Endothelial cell of umbilical vein (primary cell): ENCODE measurements at regions not wholly inside any gene's neighbourhood (a gene's known extent, or its start where the extent isn't known, plus 50 kb on each side); places are given as distances from the start of the nearest gene placed in this dataset.

Source experiments
- BruUV-seq: library from RNA; stranded (reverse); fragments of 400-500 nt; replicated peaks from 2 replicates; lab custom pipeline; 2021; lab: Mats Ljungman, UMichigan
- CTCF ChIA-PET: fragments of 300-600, 350-600 bp; sonication (Branson Sonifier 250); formaldehyde crosslinking; loops from one replicate; lab custom pipeline; 2021; ENCODE audit warnings: antibody characterized with exemption, inconsistent platforms; lab: Charles Lee
- POLR2A ChIA-PET: fragments of 300-600, 350-600 bp; sonication (Branson Sonifier 250); formaldehyde crosslinking; loops from one replicate; lab custom pipeline; 2021; ENCODE audit warnings: antibody characterized with exemption, inconsistent platforms; lab: Charles Lee
- DNase-seq: peaks from one replicate; pipeline ENCODE4 v3.0.0-alpha.2; 2011; ENCODE audit warnings: low read depth, low spot score
- FAIRE-seq: peaks from 2 replicates; lab custom pipeline; 2011; peaks lifted over from hg19 to GRCh38; lab: Jason Lieb, UNC
- H2AFZ ChIP-seq: 2 replicates; pipeline ENCODE4 v1.6.0; 2012; ENCODE audit warnings: low read depth, low read length, control low read depth, inconsistent platforms
- H3K27ac ChIP-seq: 2 replicates; pipeline ENCODE4 v1.5.1; 2011; ENCODE audit warnings: low read depth, mild to moderate bottlenecking, control low read depth, low read length, moderate library complexity; ENCODE audit not compliant: insufficient read depth
- H3K27me3 ChIP-seq, 2 experiments: 2 replicates each; pipeline versions ENCODE4 v1.6.0 to v1.6.1; 2011; ENCODE audit warnings: low read length in 2 of 2, mixed read lengths in 1 of 2; ENCODE audit not compliant: control insufficient read depth in 2 of 2, insufficient read depth in 2 of 2
- H3K36me3 ChIP-seq, 2 experiments: 2 replicates in 1 of 2; 3 replicates in 1 of 2; pipeline ENCODE4 v1.5.1; 2011; ENCODE audit warnings: low read length in 2 of 2, mild to moderate bottlenecking in 1 of 2, moderate library complexity in 1 of 2; ENCODE audit not compliant: control insufficient read depth in 2 of 2, insufficient read depth in 2 of 2; ENCODE audit errors: extremely low read depth in 1 of 2
- H3K4me1 ChIP-seq: 3 replicates; pipeline ENCODE4 v1.5.1; 2011; ENCODE audit warnings: mild to moderate bottlenecking, low read length; ENCODE audit not compliant: control insufficient read depth, insufficient read depth; ENCODE audit errors: extremely low read depth
- H3K4me2 ChIP-seq: 2 replicates; pipeline ENCODE4 v1.6.1; 2011; ENCODE audit warnings: low read length, control low read depth, mixed read lengths; ENCODE audit not compliant: insufficient read depth
- H3K4me3 ChIP-seq, 3 experiments: fragments of 200-600 bp in 1 of 3; sonication (generic), shearing (Covaris generic) in 1 of 3; replicated peaks in 1 of 3; 2 replicates each; pipeline ENCODE4 v1.5.1; 2011 to 2016; ENCODE audit warnings: control low read depth in 3 of 3, low read length in 3 of 3, mild to moderate bottlenecking in 2 of 3, inconsistent platforms in 1 of 3, low read depth in 1 of 3, moderate library complexity in 1 of 3; ENCODE audit not compliant: insufficient read depth in 1 of 3
- H3K79me2 ChIP-seq: 2 replicates; pipeline ENCODE4 v1.6.0; 2012; ENCODE audit warnings: low read length, inconsistent platforms; ENCODE audit not compliant: control insufficient read depth, insufficient read depth
- H3K9ac ChIP-seq: replicated peaks from 2 replicates; pipeline ENCODE3; 2011; ENCODE audit warnings: low read length, control low read depth; ENCODE audit not compliant: insufficient read depth; ENCODE audit errors: extremely low read depth
- H3K9me1 ChIP-seq: replicated peaks from 3 replicates; pipeline ENCODE4 v1.6.0; 2011; ENCODE audit warnings: mild to moderate bottlenecking, low read length; ENCODE audit not compliant: control insufficient read depth, insufficient read depth; ENCODE audit errors: extremely low read depth
- H3K9me3 ChIP-seq: replicated peaks from 2 replicates; pipeline ENCODE4 v1.5.1; 2012; ENCODE audit warnings: low read length, inconsistent platforms; ENCODE audit not compliant: control insufficient read depth, insufficient read depth
- H4K20me1 ChIP-seq: replicated peaks from 2 replicates; pipeline ENCODE3; 2011; ENCODE audit warnings: mild to moderate bottlenecking, low read length; ENCODE audit not compliant: control insufficient read depth, insufficient read depth; ENCODE audit errors: extremely low read depth
- CTCF ChIP-seq, 2 donors: IDR thresholded peaks; 1 replicate in 1 of 2; 2 replicates in 1 of 2; pipeline ENCODE4 v1.5.1; 2011; ENCODE audit warnings: low read length in 2 of 2, mild to moderate bottlenecking in 2 of 2, moderate library complexity in 2 of 2, control low read depth in 1 of 2, inconsistent platforms in 1 of 2, low read depth in 1 of 2; ENCODE audit not compliant: insufficient read depth in 1 of 2; ENCODE audit errors: extremely low read depth in 1 of 2
- EZH2 ChIP-seq: IDR thresholded peaks from 2 replicates; pipeline ENCODE4 v1.6.1; 2012; ENCODE audit warnings: borderline replicate concordance, low read depth, mild to moderate bottlenecking, moderate library complexity, low read length, inconsistent platforms; ENCODE audit not compliant: severe bottlenecking
- FOS ChIP-seq: IDR thresholded peaks from 2 replicates; pipeline ENCODE4 v1.6.1; 2011; ENCODE audit warnings: mild to moderate bottlenecking, low read length, moderate library complexity, borderline replicate concordance; ENCODE audit not compliant: insufficient read depth
- GATA2 ChIP-seq: IDR thresholded peaks from 2 replicates; pipeline ENCODE4 v1.7.0; 2011; ENCODE audit warnings: low read depth, mild to moderate bottlenecking, moderate library complexity, mixed read lengths, low read length; ENCODE audit not compliant: insufficient read length, insufficient read depth
- POLR2A ChIP-seq: IDR thresholded peaks from 2 replicates; pipeline ENCODE4 v1.6.1; 2012; ENCODE audit warnings: low read depth, mild to moderate bottlenecking, control low read depth, low read length
- POLR2AphosphoS5 ChIP-seq: IDR thresholded peaks from 2 replicates; pipeline ENCODE4 v1.6.1; 2012; ENCODE audit warnings: low read depth, mild to moderate bottlenecking, control low read depth, low read length, moderate library complexity; ENCODE audit not compliant: insufficient read depth
- dilution Hi-C: fragments of 300-500 bp; cut with MboI; formaldehyde crosslinking; loops from one replicate; pipeline ENCODE4 v1.15.0; 2019; ENCODE audit warnings: low sequenced_read_pairs; ENCODE audit not compliant: extremely low pct_ligation_motif_present
- intact Hi-C: fragments of 100-400 bp; cut with micrococcal nuclease; formaldehyde crosslinking; loops from one replicate; pipeline ENCODE4 v1.10.0; 2022
- TF ChIP-seq, protein P1 (sequence below): IDR thresholded peaks from 2 replicates; pipeline ENCODE4 v1.6.1; 2011; ENCODE audit not compliant: insufficient read depth, insufficient read length

DNA sequence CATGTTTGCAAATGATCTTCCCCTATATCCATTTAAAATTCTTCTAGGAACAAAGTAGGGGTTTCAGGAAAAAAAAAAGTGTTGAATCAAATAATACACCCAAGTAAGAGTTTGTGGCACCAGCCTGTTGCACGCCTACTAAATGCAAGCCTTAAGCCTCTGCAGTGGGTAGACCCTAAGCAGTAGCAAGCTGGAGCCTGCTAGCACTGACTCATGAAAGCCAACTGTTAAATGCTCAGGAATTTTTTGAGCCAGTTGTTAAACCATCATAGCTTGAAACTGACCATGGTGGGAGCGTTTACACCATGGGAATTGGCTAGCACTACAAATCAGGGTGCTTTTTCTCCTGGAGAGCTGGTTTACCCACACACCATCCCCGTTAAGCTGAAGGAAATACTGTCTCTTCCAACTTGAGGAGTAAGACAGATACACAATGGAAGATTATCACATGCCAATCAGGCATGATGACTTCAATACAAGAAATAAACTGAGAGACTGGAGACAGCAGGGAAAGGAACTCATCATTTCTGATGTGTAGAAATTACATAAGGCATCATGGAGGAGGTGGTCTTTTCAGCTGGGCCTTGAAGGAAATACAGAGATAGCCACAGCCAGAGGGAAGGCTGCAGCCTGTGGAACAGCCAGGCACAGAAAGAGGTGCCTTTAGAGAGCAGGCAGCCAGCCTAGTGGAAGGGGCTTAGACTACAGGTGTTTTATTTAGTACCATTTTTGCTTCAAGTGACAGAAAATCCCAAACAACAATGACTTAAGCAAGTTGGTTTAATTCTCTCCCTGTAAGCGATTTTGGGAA, 110.8 kb downstream of the SNX5 start:
- CTCF ChIA-PET, result interaction anchor here (0.7 kb wide), 1 partner anchor 158 kb away, joined by 3 read pairs; the partner anchor contains the start of gene BANF2
- FAIRE-seq, result no peak
- BruUV-seq, result no TSS peak

More for the DNA sequence above, 110.8 kb downstream of the SNX5 start:
- Histone ChIP-seq H3K36me3 (no peaks in the 10 kb centered on the region), H3K4me2 (no peak overlapping the region), H3K79me2 (no peaks in the 10 kb centered on the region), H3K4me1 (no peaks in the 10 kb centered on the region), H4K20me1 (no peaks in the 10 kb centered on the region), H3K4me3 (no peak overlapping the region), H3K9me1 (no peaks in the 10 kb centered on the region), H3K27ac (no peak overlapping the region), H3K9me3 (no peaks in the 10 kb centered on the region), H2AFZ (no peak overlapping the region), H3K27me3 (peaks cover 2% of the 10 kb centered on the region in 2 experiments), H3K9ac (no peak overlapping the region)
- dilution Hi-C loops (no loop called here), intact Hi-C loops (no loop called here)
- TF ChIP-seq EZH2, result no peak
- no peak for TF ChIP-seq POLR2AphosphoS5
- TF ChIP-seq CTCF (IDR thresholded peaks at IDR 0.05; ENCODE audit: extremely low read depth in 1 of 2, insufficient read depth in 1 of 2, low read depth in 1 of 2, low read length in 2 of 2), result no peak
- TF ChIP-seq, protein P1, sequence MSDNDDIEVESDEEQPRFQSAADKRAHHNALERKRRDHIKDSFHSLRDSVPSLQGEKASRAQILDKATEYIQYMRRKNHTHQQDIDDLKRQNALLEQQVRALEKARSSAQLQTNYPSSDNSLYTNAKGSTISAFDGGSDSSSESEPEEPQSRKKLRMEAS, result no peak
- TF ChIP-seq GATA2, result no peak
- no peak for TF ChIP-seq POLR2A
- TF ChIP-seq FOS, result no peak
- no peak for DNase-seq
- POLR2A ChIA-PET, result no interaction called here
